B cell (primary cell): ENCODE measurements at regions not wholly inside any gene's neighbourhood (a gene's known extent, or its start where the extent isn't known, plus 50 kb on each side); places are given as distances from the start of the nearest gene placed in this dataset.

ENCODE experiments used
- CTCF ChIP-seq: fragments of 200-600 bp; IDR thresholded peaks from one replicate; pipeline ENCODE4 v1.8.0; 2022; ENCODE audit warnings: antibody characterized with exemption, mild to moderate bottlenecking
- EZH2 ChIP-seq: IDR thresholded peaks from 2 replicates; pipeline ENCODE4 v1.6.1; 2012; ENCODE audit warnings: borderline replicate concordance, low read depth, mild to moderate bottlenecking, moderate library complexity, low read length; ENCODE audit not compliant: insufficient read depth, poor library complexity, severe bottlenecking

- TF ChIP-seq CTCF, result no peak
- no peak for TF ChIP-seq EZH2
These were observed 458.4 kb upstream of the ADAMTS9 start for GRCh38 chr3:65146179-65146578.
